GM18861 (cell line): ENCODE measurements at regions not wholly inside any gene's neighbourhood (a gene's known extent, or its start where the extent isn't known, plus 50 kb on each side); places are given as distances from the start of the nearest gene placed in this dataset.

ENCODE experiments used
- ATAC-seq: cut with Tn5 transposase; IDR thresholded peaks from one replicate; pipeline ENCODE4 v1.9.1; 2021; ENCODE audit not compliant: unreplicated experiment

DNA sequence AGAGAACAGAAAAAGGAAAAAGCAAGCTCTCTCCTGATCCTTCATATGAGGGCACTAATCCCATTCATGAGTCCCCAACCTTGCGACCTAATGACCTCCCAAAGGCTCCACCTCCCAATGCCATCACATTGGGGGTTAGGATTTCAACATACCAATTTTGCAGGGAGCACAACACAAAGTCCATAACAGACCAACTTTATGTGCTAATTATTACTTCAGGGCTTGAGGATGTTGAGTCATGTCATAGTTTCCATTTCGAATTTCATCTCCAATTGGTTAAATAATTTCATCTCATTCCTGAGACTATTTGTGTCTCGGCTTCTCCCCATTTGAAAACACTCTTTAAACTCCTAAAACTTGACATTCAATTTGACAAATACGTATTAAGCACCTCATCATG lies 69.9 kb upstream of the KLF7 start:
- ATAC-seq, result no peak

DNA sequence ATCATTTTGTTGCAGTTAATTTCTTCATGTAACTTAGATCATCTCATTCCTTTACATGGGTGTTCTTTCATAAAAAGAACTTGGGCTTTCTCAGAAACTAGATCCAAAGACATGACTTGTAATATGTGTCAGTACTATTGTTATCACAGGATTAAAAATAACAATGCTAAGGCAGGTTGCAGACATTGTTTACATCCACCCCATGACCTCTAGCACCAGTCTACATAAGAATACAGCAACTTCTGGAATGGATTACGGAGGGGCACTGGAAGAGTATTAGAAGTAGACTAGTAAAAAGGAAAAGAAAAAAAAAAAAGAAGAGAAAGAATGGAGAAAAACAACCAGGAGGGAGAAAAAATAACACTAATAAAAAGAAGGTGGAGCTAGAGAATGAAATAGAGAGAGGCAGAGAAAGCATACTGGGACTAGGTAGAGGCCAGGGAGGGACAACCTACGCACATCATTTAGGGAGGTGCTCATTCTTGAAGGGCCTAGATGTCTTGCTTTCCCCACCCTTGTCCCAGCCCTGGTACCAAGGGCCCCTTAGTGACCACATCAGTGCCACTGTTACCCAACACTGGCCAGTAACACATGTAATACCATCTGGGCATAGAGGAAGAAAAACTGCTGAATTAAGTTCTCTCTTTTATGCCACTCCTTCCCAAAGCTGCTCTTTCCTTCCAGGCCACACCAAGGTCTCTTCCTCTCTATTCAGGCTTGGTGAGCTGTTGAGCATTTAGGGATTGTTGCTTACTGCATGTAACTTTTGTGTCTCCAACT lies 70.6 kb upstream of the KLF7 start:
- no peak for ATAC-seq

DNA sequence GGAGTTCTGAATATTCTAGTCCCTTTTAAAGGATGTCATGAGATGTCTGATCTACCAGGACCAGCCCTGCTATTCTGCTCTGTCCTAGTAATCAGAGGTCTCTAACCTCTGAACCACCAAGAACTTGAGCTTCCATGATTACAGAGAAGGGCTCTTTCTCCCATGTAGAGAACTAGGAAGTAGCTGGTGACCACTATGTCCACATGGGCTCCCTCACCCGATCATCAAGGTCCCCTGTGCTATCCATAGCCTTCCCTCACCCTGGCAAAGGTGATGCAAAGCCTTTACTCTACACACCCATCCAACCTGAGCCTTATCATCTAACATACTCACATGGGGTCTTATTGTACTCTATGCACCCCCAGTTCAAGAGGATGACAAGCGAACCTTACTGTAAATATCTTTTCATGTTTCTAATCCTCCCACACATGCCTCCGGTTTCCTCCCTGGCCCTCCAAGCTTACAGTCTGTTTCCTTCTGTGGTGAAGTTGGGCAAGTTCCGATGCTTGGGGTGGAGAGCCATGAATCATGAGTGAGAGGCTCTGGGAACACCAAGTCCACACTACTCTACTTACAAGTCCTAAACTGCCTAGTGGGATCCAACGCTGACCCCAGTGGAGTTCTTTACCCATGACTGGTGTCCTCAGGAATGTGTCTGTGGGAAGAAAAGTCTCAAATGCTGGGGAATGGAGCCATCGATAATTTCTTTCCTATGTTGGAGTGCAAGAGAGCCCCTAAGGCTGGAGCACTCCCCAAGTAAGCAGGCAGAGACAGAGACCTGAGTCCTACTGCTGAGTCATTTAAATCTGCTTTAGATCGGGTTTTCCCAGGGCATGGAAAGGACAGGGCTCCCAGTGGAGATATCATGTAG lies 73.3 kb upstream of the KLF7 start:
- ATAC-seq, result no peak

DNA sequence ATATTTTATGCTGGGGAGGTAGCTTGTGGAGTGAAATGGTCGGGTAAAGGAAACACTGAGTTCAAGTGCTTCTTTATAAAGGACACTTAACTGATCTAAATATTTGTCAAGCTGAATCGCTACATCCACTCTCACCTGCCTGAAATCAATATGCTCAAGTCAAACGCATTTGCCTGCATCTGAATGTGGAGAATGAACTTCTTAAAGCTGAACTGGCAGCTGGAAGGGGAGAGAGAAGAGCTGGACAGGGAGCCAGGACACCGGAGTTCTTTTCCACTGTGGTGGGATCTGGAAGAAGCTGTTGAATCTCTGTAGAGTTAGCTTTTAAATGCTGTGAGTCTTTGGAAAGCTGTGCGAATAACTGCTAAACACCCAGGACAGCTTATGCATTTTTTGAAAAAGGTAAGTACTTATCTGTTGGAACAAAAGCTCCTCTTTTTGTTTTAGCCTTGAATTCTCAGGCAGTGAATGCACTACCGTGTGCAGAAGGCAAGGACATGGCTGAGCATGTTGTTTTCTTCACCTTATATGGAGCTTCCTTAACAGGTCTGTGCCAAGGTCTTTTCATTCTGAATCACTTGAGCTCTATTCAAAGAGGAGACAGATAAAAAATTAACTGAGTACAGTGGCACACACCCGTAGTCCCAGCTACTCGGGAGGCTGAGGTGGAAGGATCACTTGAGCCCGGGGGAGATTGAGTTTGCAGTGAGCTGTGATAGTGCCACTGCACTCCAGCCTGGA lies 74.2 kb upstream of the KLF7 start:
- peak; percentile 83 for ATAC-seq

DNA sequence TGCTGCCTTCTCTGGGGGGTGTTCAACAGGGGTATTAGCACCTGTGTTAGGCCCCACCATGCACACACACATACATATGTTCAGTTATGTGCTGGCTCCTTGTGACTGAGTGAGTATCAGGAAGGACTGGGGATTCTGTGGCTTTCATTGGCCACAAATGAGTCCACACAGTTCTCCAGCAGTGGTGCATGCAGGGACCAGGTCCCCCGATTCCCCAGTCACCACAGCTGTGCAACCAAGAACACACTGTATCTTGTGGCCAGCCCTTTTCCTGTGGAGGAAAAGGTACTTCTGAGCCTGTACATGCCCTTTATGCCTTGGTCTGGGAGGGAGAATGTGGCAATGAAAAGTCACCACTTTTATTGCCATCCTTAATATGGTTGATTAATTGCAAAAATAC lies 74.9 kb upstream of the KLF7 start:
- ATAC-seq, result no peak

DNA sequence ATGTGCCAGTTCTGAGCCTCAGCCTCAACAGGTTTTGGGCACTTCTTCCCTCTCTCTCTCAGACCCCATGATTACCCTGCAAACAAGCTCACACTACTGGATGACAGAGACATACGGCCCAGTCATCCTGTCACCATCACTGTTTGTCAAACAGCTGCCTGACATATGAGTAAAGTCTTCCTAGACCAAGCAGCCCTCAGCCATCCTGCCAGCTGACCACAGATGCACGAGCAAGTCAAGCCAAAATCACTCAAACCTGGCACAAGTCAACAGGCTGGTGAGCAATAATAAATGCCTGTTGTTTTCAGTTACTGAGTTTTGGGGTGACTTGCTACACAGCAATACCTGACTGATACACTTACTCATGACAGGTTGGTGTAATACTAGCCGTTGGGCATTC lies 75.5 kb upstream of the KLF7 start:
- ATAC-seq, result no peak

DNA sequence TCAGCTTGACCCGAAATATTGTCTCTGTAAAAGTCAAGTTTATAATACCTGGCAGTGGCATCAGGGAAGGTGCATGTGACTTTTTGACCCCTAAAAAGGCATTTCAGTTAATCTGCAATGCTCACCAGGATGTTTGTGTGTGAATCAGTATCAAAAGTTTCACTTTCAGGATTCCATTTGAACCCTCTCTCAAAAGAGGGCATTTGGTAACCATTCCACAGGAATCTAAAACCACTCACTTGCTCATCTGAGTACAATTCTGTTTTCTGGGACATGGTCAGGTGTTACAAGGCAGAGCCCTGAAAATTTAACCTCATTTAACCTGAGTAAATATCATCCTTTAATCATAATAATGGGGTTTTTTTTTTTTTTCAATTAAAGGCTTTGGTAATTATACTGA lies 77.9 kb upstream of the KLF7 start:
- no peak for ATAC-seq

DNA sequence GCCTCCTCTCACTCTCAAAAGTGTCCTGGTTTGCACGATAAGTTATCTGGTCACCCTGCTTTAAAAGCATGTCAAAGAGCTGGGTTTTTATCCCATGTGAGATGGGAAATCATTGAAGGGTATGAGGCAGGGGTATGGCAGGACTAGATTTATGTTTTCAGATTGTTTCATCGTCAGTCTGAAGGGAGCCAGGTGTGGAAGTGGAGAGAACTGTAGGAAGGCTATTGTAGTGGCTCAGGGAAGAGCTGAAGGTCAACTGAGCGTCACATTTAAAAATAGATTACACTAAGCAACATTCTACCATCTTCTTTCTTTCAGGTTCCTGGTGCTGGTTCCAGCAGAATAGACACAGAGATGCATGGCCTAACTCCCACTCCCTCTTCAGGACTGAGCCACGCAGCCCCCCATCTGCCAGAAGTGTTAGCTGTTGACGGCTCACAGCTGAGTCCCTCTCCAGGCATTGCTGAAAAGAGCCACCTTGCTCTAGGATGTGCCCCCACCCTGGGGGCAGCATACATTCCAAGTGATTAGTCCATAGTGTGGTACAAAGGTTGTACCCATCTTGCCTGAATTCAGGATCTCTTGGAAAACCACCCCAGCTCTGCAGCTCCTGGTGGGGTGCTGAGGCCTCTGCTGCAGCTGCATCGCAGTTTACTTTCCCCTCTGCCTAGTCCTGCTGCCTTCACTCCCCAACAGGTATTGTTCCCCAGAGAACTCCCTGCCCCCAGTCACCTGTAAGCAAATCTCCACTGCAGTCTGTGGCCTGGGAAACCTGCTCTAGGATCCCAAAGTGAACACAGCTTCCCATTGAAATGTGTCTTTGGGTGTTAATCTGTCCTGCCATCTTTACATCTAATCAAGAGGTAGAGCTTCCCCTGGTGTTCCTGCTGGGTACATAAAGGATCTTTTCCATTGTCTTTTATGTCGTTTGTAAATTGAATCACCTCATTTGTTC lies 79.5 kb upstream of the KLF7 start:
- ATAC-seq, result no peak

DNA sequence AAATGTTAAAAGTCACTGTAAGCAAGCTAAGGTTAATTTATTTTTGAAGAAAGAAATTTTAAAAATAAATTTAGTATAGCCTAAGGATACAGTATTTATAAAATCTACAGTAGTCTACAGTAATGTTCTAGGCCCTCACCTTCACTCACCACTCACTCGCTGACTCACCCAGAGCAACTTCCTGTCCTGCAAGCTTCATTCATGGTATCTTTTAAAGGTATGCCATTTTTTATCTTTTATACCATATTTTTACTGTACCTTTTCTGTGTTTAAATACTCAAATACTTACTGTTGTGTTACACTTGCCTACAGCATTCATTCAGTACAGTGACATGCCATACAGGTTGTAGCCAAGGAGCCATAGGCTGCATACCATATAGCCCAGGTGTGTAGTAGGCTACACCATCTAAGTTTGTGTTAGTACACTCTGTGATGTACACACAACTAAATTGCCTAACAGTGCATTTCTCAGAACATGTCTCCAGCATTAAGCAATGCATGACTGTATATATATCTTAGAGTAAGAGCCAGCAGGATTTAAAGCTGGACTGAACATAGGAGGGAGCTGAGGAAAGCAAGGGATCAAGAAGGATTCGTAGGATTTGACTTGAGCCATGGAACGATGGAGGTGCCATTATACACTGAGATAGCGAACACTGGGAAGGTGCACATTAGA lies 83.1 kb upstream of the KLF7 start:
- ATAC-seq, result no peak

DNA sequence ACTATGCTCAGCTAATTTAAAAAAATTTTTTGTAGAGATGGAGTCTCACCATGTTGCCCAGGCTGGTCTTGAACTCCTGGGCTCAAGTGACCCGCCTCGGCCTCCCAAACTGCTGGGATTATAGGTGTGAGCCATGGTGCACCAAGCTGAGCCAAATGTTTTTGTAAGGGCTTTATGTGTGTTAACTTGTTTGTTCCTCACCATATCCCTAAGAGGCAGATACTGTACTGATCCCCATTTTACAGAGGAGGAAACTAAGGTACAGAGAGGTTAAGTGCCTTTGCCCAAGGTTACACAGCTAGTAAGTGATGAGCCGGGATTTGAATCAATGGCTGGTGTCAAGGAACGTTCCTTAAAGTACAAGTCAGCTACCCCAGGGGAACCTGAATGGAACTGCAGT lies 85.3 kb upstream of the KLF7 start:
- no peak for ATAC-seq

DNA sequence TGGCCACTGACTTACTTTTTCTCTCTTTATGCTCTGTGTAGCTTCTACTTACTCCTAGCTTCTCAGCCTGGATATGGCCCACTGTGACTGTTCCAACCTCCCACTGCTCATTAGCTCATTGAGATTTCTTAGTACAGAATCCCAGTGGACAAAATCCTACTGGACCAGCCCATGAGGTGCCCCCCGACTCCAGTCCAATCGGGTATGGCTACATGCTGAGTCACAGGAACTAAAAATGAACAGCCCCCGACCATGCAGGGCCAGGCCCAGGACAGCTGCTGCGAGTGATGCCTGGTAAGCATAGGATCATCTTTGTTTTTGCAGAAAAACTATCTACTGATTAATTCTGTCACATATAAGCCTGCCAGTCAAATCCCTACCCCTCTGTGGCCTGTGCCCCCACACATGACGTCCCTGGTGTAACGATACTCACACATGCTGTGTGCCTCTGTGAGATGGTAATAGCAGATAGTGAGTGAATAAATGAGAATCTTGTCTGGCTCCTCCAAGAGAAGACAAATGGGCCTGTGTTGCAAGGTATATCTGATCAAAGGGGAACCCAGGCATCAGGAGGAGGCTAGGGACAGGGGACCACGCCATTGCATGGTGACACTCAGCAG lies 85.9 kb upstream of the KLF7 start:
- ATAC-seq, result no peak

DNA sequence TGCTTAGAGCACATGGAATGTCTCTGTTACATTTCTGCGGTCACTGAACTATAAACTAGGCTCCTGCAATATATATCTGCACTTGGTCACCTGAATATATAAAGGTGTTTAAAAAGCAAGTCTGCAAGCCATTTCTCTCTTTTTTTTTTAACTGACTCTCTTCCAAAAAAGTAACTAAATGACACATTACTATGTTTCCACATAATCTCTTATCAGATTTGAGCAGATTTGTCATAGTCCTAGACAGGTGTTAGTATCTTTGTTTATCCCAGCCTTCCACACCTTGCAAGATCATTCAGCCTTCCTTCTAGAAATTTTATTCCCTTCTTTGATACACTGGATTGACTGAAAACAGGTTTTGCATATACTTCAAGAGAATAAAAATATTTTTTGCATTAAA lies 86.7 kb upstream of the KLF7 start:
- ATAC-seq, result no peak

DNA sequence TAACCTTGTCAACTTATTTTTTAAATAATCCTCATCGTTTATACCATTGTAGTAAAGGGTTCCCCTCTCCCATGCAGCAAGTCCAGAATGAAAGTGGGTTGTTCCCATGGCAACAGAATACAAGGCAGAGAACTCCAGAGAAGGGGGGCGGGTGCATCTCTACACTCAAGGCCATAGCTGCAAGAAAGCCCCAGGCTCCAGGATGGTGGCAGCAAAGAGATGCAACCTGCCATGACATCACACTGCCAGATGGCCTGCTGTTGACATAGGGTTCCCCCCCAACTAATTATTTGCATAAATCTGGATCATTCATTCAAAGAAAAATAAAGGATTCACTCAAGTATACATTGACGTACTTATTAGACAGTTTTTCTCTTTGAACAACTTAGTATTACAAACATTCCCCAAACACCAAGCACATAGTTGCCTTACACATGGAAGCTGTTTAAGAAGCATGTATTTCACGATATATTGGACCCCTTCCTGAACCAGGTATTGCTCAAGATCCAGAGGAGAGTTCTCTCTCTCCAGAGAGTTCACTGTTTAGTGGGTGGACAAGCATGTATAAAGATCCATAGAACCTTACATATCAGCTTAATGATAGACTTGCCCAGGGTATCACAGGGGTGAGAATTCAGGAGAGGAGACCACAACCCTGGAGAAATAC lies 87.4 kb upstream of the KLF7 start:
- no peak for ATAC-seq

DNA sequence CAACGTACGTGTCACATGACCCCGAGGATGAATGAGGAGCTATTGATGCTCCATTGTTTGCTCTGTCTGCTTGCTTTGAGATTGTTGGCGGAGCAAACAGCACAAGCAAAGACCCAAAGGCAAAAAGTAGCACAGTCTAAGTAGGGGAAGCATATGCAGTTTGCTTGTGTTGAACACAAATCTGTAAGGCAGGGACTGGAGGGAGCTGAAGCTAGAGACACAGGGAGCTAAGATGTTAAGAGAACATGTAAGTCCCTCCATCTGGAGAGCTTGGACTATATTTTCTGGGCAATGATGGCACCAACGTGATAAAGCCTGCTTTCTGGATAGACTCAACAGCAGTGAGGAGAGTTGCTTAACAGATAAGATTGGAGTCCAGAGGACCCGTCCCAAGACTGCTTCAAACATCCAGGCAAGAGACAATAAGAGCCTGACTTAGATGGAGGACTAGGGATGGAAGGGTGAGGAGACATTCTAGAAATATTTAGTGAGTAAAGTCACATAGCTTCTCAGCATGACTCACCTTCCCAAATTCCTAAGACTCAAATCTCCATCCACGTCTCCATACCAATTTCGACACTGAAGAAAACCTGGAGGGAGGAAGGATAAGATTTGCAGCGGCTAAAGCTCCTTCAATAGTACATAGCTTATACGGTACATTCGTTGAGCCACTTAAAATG lies 88.1 kb upstream of the KLF7 start:
- ATAC-seq, result no peak

DNA sequence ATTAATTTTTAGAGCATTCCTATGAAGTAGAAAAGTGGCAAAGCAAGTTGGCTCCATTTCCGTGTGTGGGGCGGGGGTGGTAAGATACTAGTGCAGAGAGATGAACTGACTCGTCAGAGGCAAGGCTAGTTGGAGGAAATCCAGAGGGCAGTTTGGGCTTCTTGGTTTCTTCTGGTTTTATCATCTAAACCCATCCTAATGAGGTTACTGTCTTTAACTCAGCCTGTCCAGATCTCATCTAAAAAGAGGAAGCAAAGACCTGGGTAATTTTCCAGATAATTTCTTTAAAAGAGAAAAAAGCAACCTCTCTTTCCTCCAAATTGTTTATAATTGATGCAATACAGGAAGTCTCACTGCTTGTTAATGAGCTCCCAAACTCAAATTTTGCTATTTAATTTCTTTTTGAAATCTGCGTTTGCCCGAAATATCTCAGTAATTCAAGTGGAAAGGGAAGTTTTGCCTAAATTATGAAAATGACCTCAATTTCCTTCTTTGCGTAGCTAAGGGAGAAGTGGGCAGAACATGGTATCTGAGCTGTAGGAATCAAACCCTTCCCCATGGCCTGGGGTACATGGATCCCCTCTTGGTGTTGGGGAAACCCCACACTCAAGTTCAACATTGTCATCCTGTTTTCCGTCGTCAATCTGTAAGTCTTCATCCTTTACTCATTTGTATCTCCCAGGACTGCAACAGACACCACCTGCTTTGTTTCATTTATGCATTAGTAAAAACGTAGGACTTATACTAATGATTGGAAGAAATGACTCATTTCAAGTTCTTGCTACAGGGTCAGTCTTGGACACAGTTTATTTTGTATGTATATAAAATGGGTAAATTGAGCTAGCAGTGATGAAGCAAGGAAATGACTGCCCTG lies 89.1 kb upstream of the KLF7 start:
- no peak for ATAC-seq

DNA sequence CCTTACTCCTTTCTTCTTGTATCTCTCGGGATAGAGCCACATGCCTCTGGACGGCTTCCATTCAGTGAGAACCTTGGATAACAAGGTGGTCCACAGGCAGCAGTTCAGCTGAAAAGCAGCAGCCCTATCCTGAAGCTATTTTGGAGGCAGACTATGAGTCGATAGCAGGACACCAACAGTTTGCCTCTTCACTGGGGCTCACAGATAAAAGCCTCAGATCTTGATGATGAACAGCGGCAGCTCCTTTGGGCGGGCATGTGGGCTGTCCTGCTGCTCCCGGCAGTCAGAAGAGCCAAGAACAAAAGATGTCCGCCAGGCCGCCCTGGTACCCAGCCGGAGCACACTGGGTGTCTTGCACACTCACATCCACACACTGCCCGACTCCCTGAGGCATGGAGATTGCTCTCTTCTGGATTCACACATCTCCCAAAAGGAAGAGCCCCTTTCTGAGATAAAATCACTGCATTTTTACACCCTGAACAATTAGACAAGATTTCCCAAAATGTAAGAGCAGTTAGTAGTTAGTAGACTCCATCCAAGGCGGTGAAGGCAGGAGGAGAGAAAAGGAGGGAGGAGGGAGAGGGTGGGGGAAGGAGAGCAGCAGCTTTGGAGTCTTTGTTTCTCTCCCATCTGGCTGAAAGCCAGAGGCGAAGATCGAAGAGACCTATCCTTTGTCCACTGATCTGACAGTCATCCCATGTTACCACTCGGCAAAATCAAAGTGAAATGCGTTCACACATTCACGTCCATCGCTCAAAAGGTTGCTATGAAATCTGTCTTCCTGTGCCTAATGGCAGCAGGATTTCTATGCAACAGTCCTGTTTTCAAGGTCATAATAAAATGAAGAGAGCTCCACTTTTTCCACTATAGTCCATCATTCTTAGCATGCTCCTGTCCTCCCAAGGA lies 90.1 kb upstream of the KLF7 start:
- no peak for ATAC-seq
